Activated naive CD4-positive, alpha-beta T cell treated with anti-CD3 and anti-CD28 coated beads, Interleukin-2, amount 50 U/mL, for 16 hours (primary cell): ENCODE measurements at regions not wholly inside any gene's neighbourhood (a gene's known extent, or its start where the extent isn't known, plus 50 kb on each side); places are given as distances from the start of the nearest gene placed in this dataset.

Experiments used
- DNase-seq: peaks from one replicate; pipeline ENCODE4 v3.0.0-alpha.2; 2020

DNA sequence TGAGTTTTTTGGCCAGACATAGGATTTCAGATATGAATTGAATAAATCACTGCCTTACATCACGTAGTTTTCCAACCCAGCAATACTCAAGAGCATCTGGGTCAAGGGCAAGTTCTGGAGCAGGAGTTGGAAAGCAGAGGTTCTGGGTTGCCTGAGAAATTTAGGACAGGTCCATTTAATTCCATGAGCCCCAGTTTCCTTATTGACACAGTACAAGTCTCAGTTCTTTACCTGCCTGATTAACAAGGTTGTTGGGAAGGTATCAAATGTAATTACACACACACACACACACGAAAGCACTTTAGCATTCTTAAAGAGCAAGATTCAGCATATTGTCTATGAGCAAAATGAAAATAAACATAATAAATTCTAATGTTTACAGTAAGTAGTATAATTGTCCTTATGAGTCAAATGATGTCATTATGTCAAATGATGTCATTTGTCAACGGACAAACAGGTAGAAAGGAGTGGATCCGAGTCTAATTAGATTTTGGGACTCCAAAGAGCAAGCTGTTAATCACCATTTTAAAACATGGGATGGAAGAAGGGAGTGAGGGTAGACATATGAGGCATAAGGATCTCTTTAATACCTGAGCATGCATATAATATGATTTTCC lies 268.4 kb upstream of the ARGLU1 start:
- no peak for DNase-seq

DNA sequence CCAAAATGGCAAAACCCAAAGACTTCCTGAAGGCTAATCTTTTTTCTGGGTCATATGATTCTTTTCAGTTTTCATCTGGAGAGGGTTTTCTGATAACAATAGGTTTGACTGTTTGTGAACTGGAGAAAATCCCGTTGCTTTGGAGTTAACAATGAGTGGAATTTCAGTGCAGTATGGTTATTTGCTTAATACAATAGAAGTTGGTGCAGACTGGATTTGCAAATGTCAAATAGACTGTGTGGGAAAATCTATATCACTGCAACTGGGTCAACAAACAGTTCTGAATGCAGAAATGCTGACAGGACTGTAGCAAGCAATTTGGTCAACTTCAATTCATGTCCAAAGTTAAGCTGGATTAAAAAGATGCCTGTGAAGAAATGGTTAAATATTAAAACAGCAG lies 267.5 kb upstream of the ARGLU1 start:
- no peak for DNase-seq

DNA sequence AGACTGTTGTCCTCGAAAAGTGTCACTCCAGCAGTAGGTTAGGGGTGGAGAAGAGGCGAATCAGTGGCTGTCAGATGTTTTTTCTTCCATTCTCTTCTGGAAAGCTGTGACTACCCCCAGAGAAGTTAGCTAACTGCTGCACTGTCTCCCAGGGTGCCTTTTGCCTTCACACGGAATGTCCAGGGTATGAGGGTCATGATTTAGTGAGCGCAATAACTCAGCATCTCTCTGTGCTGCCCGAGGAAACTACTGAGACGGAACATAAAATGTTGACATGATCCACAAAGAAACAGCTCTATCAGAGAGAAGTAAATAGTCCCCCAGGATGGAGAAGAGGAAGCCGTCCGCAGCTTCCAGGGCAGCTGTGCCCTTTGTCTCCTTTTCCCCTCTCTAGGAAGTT lies 254.0 kb upstream of the ARGLU1 start:
- no peak for DNase-seq

DNA sequence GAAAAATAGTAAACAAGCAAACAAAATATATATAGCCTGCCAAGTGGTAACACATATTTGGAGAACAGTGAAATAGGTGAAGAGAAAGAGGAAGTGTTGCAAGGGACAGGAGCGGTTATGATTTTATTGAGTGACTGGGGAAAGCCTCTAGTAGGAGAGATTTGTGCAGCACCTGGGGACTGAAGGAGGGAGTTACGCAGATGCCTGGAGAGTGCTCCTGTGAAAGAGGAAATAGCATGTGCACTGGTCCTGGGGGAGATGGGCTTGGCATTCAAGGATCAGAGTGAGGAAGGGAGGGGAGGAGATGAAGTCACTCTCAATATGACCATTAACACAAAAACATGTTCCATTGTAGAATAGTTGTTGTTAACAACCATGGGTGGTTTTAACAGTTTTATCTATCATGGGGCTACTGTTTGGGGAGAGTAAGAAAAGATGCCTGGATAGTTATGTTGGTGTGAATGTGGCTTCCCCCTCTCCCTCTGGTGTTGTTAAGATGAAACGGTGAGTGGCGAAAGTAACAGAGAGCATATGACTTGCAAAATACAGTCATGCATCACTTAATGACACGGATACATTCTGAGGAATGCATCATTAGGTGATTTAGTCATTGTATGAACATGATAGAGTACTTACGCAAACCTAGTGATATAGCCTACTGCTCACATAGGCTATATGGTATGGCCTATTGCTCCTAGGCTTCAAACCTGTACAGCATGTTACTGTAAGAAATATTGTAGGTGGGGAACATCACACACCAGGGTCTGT lies 251.7 kb upstream of the ARGLU1 start:
- DNase-seq, result no peak

DNA sequence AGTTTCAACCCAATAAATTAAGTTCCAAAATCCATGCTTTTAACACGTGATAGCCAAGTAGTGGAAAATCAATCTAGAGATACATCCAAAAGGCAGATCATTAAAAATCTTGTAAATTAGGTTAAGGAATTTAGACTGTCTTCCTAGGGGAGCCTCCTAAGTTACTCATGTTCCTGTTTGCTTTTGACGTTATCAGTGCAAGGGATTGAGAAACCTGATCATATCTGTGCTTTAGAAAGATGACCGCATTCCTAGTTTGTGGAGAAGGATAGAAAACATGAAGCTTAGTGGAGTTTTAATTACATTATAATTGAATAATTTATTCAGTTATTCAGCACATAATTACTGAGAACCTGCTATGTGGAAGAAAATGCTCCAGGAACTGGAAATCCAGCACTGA lies 251.0 kb upstream of the ARGLU1 start:
- no peak for DNase-seq

DNA sequence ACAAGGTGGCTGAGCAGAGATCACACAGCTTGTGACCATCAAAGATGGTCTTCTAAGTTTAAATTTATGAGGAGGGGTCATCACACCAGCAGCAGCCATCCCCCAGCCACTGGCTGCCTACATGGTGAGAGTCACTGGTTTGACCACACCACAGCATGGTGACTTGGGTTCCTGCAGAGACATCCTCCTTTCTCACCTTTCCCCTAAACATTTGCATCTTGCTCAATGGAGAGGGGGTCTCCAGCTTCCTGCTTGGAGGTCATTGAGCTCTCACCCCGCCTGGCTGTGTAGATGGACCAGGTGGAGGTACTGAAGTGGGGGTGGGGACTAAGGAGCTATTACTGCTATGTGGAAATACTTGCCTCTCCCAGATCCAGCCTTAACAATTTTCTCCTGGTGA lies 247.6 kb upstream of the ARGLU1 start:
- no peak for DNase-seq

DNA sequence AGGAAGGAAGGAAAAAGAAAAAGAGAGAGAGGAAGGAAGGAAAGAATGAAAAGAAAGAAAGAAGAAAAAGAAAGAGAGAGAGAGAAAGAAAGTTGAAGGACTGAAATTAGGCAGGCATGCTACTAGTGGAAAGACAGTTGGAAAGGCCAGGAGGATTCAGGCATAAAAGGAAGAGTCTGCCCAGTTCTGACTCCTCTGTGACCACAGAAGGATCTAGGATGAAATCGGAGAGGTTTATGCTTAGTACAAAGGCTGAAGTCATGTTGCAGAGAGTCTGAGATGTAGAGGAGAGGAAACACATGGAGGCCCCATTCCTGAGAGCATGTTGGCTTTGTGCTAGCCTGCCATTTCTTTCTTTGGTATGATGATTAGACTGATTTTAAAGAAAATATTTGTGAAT lies 246.5 kb upstream of the ARGLU1 start:
- DNase-seq, result no peak

DNA sequence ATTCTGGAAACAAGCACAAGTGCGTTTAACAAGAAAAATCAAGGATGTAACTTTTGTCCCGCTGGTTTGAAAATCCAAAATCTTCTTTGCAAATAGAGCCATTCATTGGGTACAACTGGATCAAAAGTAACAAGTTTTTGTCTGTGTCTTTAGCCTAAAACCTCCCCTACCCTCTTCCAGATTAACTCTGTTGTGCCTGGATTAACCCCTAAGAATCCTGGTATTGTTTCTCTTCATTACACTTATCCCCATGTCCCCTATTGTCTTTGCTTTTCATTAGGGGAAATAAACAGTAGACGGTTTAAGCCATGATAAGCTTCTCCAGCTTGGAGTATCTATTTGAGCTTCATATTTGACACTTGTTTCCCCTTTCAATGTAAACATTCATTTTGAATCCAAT lies 242.1 kb upstream of the ARGLU1 start:
- no peak for DNase-seq

DNA sequence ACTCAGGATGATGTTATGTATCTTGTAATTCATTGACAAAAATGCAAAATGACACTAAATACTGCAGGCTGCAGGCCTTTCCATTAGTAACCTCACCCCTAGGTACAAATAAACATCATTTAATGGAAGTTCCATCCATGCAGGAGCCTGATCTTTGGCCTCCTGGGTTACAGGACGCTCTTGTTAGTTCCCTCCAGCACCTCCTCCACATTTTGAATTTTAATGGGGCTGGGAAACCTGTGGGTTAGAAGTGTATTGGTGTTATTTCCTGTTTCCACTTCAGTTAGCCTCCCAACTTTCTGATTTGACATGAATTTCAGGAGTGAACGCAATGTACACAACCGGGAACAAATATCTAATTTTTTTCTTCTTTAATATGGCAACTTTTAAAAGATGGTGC lies 237.1 kb upstream of the ARGLU1 start:
- no peak for DNase-seq

DNA sequence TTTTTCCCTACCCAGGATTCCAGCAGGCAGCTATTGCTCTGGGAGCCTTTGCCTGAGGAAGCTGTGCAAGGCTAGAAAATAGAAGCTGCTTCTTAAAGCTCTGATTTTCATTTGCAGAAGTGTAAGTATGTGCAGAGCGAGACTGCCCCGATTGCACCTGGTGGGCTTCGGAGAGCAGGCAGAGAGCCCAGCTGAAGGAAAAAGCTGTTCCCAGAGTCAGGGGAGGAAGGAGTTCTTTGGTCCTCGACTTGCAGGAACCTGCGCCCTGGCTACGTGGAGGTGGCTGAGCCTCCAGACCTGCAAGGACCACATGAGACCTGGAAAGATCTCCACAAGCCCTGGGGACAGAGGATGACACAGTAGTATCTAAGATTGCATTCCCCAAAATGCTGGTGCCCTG lies 235.0 kb upstream of the ARGLU1 start:
- DNase-seq, result no peak

DNA sequence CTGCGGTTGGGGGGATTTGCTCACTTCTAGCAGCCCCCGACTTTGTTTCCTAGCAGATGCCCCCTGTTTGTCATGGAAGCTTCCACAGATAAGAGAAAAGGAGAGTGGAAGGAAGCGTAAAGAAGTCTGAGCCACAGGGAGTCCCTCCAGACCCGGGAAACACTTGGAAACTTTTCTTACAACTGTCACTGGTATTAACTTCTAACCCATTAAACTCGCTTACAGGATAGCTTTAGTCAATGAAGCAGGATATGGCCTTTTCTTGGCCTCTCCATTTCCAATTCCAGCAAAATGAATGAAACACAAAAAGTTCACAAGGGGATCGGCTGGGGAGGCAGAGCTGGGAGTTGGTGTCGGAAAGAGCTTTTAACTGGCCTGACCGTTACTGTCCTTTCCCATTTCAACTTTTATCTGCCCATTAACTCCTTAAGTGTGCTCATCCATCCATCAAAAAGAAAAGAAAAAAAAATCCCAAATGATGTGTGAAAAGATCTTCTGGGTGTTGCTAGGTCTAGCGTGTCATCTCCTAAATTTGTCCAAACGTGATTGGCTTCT lies 231.9 kb upstream of the ARGLU1 start:
- DNase-seq, result no peak

DNA sequence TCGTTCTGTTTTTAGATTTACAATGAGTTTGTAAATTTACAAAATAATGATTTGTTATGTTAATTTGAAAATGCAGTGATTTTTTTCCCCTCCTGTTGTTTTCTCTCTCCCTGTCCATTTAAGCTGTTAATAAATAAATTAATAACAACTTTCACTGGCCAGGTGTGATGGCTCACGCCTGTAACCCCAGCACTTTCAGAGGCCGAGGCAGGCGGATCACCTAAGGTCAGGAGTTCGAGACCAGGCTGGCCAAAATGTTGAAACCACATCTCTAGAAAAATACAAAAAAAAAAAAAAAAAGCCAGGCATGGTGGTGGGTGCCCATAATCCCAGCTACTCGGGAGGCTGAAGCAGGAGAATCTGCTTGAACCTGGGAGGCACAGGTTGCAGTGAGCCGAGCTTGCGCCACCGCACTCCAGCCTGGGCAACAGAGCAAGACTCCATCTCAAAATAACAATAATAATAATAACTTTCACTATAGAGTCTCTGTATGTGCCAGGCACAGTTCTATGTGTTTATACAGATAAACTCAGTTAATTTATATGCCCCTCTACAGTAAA lies 229.2 kb upstream of the ARGLU1 start:
- DNase-seq, result no peak

DNA sequence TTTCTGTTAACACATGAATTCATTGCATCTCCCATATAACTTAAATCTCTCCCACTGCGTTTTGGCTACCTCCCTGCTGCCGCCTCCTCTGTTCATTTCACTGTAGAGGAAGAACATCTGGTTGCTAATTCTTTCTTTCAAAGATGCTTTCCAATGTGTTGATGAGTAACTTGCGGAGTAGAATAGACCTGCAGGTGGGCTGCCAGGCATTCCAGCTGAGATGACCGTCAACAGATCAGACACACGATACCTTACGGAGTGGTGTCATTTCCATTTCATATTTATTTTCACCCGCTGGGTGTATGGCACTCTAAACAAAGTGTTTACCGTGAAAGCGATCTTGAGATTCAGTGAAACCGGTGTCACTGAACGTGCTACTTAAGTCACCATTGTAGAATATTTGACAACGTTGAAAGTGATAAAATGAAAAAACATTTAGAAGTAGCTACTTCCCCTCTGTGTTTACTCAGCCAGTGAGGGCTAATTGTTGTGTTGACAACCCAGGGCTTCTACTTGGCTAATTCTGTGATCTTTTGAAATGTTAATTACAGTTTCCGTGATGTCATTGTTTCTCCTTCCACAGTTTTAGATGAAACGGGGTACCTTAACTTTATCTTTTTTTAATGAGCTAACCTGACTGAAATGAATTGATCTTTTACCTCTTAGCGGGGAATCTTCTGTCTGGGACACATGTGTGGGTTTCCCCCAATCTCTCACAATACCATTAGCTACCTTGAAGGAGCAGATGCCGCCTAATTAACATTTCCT lies 228.5 kb upstream of the ARGLU1 start:
- no peak for DNase-seq

DNA sequence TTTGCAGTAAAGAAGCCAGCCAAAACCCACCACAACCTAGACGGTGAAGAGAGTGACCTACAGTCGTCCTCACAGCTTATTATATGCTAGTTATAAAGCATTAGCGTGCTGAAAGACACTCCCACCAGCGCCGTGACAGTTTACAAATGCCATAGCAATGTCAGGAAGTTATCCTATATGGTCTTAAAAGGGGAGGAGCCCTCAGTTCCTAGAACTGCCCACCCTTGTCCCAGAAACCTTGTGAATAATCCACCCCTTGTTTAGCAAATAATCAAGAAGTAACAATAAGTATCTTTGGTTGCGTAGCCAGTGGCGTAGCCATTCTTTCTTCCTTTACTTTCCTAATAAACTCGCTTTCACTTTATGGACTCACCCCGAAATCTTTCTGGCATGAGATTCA lies 227.9 kb upstream of the ARGLU1 start:
- no peak for DNase-seq

DNA sequence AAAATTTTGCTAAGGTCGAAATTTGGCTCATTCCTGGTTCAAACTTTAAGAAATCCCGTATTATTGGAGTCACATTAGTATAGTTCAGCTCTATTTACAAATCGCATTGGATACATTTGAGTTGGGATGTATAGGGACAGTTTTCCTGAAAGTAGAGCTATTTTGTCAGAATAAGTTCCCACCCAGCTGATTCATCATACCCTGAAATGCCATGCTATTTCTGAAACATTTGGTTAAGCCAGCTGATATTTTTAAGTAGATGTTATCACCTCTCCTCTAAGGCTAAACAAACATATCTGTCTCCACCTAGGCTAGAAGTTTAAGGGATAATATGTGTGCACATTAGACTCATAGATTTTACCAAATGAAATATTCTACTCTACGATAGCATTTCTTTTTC lies 226.2 kb upstream of the ARGLU1 start:
- no peak for DNase-seq

DNA sequence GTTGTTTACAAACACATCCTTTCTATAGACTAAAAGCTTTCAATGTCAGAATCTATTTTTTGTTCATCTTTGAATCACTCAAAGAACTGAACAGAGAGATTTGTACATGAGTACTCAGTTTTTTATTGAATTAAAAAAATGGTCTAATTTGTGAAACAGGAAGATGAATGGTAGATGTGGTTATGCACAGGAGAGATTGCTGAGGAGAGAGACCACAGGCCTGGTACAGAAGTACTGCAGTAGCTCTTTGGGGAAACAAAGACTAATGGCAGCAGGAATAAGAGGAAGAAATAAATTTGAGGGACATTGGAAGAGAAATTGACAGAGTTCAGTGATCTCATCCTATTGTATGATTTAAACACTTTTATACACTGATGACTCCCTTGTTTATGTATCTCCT lies 222.0 kb upstream of the ARGLU1 start:
- DNase-seq, result no peak

DNA sequence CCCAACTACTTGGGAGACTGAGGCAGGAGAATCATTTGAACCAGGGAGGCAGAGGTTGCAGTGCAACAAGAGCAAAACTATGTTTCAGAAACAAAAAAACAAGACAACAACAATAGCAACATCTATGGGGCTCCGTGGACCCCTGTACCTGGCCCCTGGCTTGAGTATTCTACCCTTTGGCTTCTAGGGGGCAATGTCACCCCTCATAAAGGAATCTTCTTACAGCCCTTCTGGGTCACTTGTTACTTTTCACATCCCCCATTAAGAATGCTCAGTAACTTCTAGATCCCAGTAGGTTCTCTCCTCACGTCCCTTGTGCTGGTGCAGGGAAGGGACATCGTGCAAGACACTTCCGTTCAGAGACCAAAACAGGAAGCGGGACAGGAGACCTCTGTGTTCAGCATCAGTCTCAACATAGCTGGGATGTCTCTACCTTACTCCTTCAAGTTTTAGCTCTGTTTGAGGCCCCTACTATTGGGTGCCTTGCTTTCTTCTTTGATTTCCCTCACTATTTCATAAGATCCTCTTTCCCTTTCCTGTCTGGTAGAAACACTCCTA lies 218.1 kb upstream of the ARGLU1 start:
- DNase-seq, result no peak

DNA sequence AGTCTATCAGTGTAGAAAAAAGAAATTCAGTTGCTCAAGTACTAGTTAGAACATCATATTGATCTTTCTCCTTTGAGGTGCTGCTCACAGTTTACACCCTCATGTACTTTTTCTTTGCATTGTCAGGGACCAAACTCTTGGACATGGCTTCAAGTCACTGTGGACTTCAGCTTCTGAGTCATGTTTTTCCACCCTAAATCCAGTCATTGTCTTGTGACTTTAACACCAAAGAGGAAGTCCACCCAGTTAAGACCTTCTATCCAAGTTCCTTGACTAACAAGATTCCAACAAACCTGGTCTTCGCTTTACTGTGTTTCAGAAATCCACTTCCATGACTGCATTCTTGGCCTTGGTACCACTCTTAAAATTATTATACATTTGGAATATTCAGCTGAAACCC lies 206.7 kb upstream of the ARGLU1 start:
- DNase-seq, result no peak

DNA sequence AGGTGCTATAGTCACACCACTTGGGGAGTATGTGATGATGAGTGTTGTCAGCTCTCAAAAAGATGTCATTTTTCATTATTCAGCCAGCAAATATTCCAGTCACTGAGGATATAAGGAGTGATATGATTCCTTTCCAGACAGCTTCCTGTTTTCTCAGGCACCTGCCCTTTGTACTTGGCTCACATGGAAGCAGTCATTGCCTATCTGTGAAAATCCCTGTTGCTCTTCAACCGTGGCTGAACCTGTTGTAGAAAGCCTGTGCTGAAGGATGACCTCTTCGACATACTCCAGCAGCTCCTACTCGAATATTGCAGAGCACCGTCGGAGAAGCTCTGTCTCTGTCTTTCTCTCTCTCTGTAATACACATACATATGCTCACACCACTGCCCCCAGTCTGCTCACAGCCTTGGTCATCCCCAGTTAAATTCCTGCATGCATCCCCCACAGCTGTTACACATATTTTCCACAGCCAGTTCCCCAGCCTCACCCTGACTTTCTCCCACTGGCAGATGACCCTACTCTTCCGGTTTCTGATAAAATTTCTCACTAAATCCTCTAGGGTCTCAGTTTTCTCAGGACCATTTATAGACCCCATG lies 204.2 kb upstream of the ARGLU1 start:
- no peak for DNase-seq

DNA sequence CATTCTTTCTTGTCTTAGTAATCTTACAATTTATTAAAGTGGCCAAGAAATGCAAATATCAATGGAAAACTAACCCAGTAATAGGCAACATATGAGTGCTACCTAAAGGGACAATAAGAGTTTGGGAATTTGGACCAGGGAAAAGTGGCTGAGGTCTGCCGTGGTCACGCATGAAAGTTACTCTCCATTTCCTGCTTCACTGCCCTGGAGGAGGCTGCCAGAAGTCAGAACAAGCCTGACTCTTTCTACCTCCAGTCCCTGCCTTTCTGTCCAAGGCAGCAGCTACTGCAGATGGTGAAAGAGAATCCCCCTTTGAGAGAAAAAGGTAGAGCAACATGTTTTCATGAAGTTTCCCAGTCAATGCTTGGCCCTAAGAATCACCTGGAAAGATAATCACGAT lies 201.1 kb upstream of the ARGLU1 start:
- no peak for DNase-seq

DNA sequence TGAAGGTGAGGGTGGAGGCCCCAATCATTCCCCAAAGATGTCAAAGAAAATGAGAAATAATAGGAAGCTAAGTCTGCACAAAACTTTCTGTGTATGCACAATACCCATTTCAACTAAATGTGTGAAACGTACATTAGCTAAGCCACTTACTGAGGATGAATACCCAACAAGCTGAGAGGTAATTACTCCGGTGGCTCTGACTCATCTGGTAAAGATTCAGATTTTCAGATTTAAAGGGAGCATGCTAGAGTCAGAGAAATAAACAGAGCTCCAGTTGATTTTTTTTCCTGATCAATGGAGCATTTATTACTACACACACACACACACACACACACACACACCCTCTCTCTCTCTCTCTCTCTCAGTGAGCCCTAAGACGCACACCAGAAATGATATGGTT lies 194.8 kb upstream of the ARGLU1 start:
- DNase-seq, result no peak

DNA sequence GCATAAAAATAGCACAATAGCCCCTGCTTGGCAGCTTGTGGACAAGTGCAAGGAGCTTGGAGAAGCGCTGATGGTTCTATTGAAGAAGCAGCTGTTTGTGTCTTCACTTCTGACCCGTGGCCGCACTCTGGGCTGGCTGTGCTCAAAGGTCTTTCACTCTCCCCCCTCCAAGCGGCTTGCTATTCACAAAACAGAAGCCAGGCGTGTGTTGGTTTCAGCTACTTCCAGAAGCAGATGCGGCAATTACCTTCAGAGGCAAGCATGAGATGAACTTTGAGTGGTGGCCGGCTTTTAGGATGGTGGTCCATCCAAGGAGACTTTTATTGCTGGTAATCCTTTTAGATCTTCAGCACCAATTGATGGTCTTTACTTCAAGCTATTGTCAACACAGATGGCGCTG lies 188.5 kb upstream of the ARGLU1 start:
- no peak for DNase-seq

DNA sequence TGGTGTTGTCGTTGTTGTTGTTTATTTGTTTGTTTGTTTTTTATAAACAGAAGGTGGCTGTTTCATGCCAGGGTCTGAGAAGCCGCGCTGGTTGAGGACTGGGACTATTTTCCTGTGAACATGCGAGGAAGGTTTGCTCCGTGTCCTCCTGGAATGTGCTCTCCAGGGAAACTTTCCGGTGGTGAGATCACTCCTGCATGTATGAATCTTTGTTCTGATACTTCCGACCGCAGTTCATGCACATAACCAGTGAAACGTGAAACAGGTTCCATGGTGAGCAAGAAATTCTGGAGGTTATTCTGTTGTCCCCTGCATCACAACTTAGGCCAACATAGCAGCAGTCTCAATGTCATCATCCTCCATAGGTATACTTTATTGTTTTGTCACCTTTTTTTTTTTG lies 187.6 kb upstream of the ARGLU1 start:
- no peak for DNase-seq
